Sigmoid colon (tissue), 4 donors: ENCODE measurements at regions not wholly inside any gene's neighbourhood (a gene's known extent, or its start where the extent isn't known, plus 50 kb on each side); places are given as distances from the start of the nearest gene placed in this dataset.

ENCODE experiments used
- CTCF ChIP-seq, 4 experiments: fragments of 450-650 bp in 3 of 4; fragments of 200-600 bp in 1 of 4; IDR thresholded peaks; one replicate each; pipeline ENCODE4 v1.5.1; 2016 to 2019; ENCODE audit warnings: antibody characterized with exemption in 4 of 4, mild to moderate bottlenecking in 3 of 4, moderate library complexity in 2 of 4
- EP300 ChIP-seq, 4 donors: sonication (generic); formaldehyde crosslinking; IDR thresholded peaks; one replicate each; pipeline ENCODE4 v1.6.1; 2017; ENCODE audit warnings: antibody characterized with exemption in 4 of 4
- POLR2A ChIP-seq, 2 donors: fragments of 450-650 bp; IDR thresholded peaks; one replicate each; pipeline ENCODE4 v1.6.1; 2016; ENCODE audit warnings: antibody characterized with exemption in 2 of 2, mild to moderate bottlenecking in 2 of 2, moderate library complexity in 2 of 2

- TF ChIP-seq CTCF (IDR thresholded peaks at IDR 0.05), result no peak
- no peak for TF ChIP-seq EP300 (IDR thresholded peaks at IDR 0.05)
- TF ChIP-seq POLR2A (IDR thresholded peaks at IDR 0.05), result no peak
Measured at GRCh38 chr4:62948108-62948507, 1461.1 kb downstream of the TECRL start.
